OCI-LY1 (cell line): ENCODE measurements at regions not wholly inside any gene's neighbourhood (a gene's known extent, or its start where the extent isn't known, plus 50 kb on each side); places are given as distances from the start of the nearest gene placed in this dataset.

Experiments
- CTCF ChIP-seq: fragments of 200-600 bp; sonication (generic), shearing (Covaris generic); IDR thresholded peaks from 2 replicates; pipeline ENCODE4 v1.5.1; 2017; ENCODE audit warnings: mild to moderate bottlenecking, antibody characterized with exemption, low read length, moderate library complexity, mixed read lengths
- EZH2 ChIP-seq: fragments of 200-600 bp; sonication (generic), shearing (Covaris generic); IDR thresholded peaks from 2 replicates; pipeline ENCODE4 v1.8.0; 2017; ENCODE audit warnings: borderline replicate concordance, mixed run types, mild to moderate bottlenecking, antibody characterized with exemption, low read length, moderate library complexity, mixed read lengths

- no peak for TF ChIP-seq CTCF
- TF ChIP-seq EZH2: no peak
These were observed 116.5 kb downstream of the LACC1 start for GRCh38 chr13:43996221-43996620.
